IPS-15b (cell line): ENCODE measurements at regions not wholly inside any gene's neighbourhood (a gene's known extent, or its start where the extent isn't known, plus 50 kb on each side); places are given as distances from the start of the nearest gene placed in this dataset.

Experiments used
- H3K27me3 ChIP-seq: one replicate; pipeline ENCODE4 v1.6.1; 2013; ENCODE audit warnings: low read length; ENCODE audit not compliant: control insufficient read depth, insufficient read depth
- H3K36me3 ChIP-seq: one replicate; pipeline ENCODE4 v1.6.1; 2013; ENCODE audit warnings: low read length; ENCODE audit not compliant: control insufficient read depth, insufficient read depth
- H3K4me1 ChIP-seq: one replicate; pipeline ENCODE4 v1.6.1; 2013; ENCODE audit warnings: mild to moderate bottlenecking, low read length; ENCODE audit not compliant: control insufficient read depth, insufficient read depth
- H3K4me3 ChIP-seq: one replicate; pipeline ENCODE4 v1.5.1; 2013; ENCODE audit warnings: low read depth, low read length
- H3K9ac ChIP-seq: one replicate; pipeline ENCODE4 v1.6.1; 2013; ENCODE audit warnings: low read depth, mild to moderate bottlenecking, low read length
- H3K9me3 ChIP-seq: one replicate; pipeline ENCODE4 v1.6.1; 2013; ENCODE audit warnings: mild to moderate bottlenecking, low read length; ENCODE audit not compliant: control insufficient read depth, insufficient read depth

GRCh38 chr3:22172964-22173363 lies 422.0 kb upstream of the ZNF385D start:
- Histone ChIP-seq H3K4me1 (no peaks in the 10 kb centered on the region), H3K9ac (no peak overlapping the region), H3K27me3 (no peaks in the 10 kb centered on the region), H3K9me3 (no peaks in the 10 kb centered on the region), H3K4me3 (no peak overlapping the region), H3K36me3 (no peaks in the 10 kb centered on the region)

GRCh38 chr3:22175947-22176346 lies 424.9 kb upstream of the ZNF385D start:
- H3K36me3 ChIP-seq: no peaks in the 10 kb centered on the region
- H3K9me3 ChIP-seq: no peaks in the 10 kb centered on the region
- H3K9ac ChIP-seq: no peak overlapping the region
- H3K27me3 ChIP-seq: no peaks in the 10 kb centered on the region
- H3K4me1 ChIP-seq: no peaks in the 10 kb centered on the region
- H3K4me3 ChIP-seq: no peak overlapping the region

- no peaks in the 10 kb centered on the region for H3K9me3 ChIP-seq
- H3K4me3 ChIP-seq: no peak overlapping the region
- no peak overlapping the region for H3K9ac ChIP-seq
- H3K27me3 ChIP-seq: no peaks in the 10 kb centered on the region
- H3K4me1 ChIP-seq: no peaks in the 10 kb centered on the region
- H3K36me3 ChIP-seq: no peaks in the 10 kb centered on the region
Observed at GRCh38 chr3:22176911-22177310, 425.9 kb upstream of the ZNF385D start.

GRCh38 chr3:22189616-22190015 lies 438.6 kb upstream of the ZNF385D start:
- Histone ChIP-seq H3K27me3 (no peaks in the 10 kb centered on the region), H3K36me3 (no peaks in the 10 kb centered on the region), H3K4me3 (no peak overlapping the region), H3K9ac (no peak overlapping the region), H3K4me1 (no peaks in the 10 kb centered on the region), H3K9me3 (no peaks in the 10 kb centered on the region)

GRCh38 chr3:22199095-22199494 lies 448.1 kb upstream of the ZNF385D start:
- Histone ChIP-seq H3K9ac (no peak overlapping the region), H3K4me1 (no peaks in the 10 kb centered on the region), H3K4me3 (no peak overlapping the region), H3K36me3 (no peaks in the 10 kb centered on the region), H3K9me3 (no peaks in the 10 kb centered on the region), H3K27me3 (no peaks in the 10 kb centered on the region)

- H3K4me1 ChIP-seq: no peaks in the 10 kb centered on the region
- H3K9me3 ChIP-seq: no peaks in the 10 kb centered on the region
- no peak overlapping the region for H3K9ac ChIP-seq
- H3K4me3 ChIP-seq: no peak overlapping the region
- H3K27me3 ChIP-seq: no peaks in the 10 kb centered on the region
- no peaks in the 10 kb centered on the region for H3K36me3 ChIP-seq
Observed at GRCh38 chr3:22208844-22209243, 457.8 kb upstream of the ZNF385D start.

GRCh38 chr3:22209578-22209977 lies 458.6 kb upstream of the ZNF385D start:
- H3K36me3 ChIP-seq: no peaks in the 10 kb centered on the region
- no peak overlapping the region for H3K9ac ChIP-seq
- H3K9me3 ChIP-seq: no peaks in the 10 kb centered on the region
- H3K27me3 ChIP-seq: no peaks in the 10 kb centered on the region
- H3K4me1 ChIP-seq: no peaks in the 10 kb centered on the region
- no peak overlapping the region for H3K4me3 ChIP-seq

- Histone ChIP-seq H3K27me3 (no peaks in the 10 kb centered on the region), H3K9ac (no peak overlapping the region), H3K4me1 (no peaks in the 10 kb centered on the region), H3K36me3 (no peaks in the 10 kb centered on the region), H3K4me3 (no peak overlapping the region), H3K9me3 (no peaks in the 10 kb centered on the region)
Observed at GRCh38 chr3:22210693-22211092, 459.7 kb upstream of the ZNF385D start.

GRCh38 chr3:22216601-22217000 lies 465.6 kb upstream of the ZNF385D start:
- no peaks in the 10 kb centered on the region for H3K27me3 ChIP-seq
- no peaks in the 10 kb centered on the region for H3K4me1 ChIP-seq
- H3K36me3 ChIP-seq: no peaks in the 10 kb centered on the region
- H3K9ac ChIP-seq: no peak overlapping the region
- H3K9me3 ChIP-seq: no peaks in the 10 kb centered on the region
- no peak overlapping the region for H3K4me3 ChIP-seq

GRCh38 chr3:22225161-22225560 lies 474.2 kb upstream of the ZNF385D start:
- Histone ChIP-seq H3K9me3 (no peaks in the 10 kb centered on the region), H3K27me3 (no peaks in the 10 kb centered on the region), H3K36me3 (no peaks in the 10 kb centered on the region), H3K9ac (no peak overlapping the region), H3K4me3 (no peak overlapping the region), H3K4me1 (no peaks in the 10 kb centered on the region)

- no peaks in the 10 kb centered on the region for H3K4me1 ChIP-seq
- H3K27me3 ChIP-seq: no peaks in the 10 kb centered on the region
- no peaks in the 10 kb centered on the region for H3K36me3 ChIP-seq
- no peaks in the 10 kb centered on the region for H3K9me3 ChIP-seq
- H3K4me3 ChIP-seq: no peak overlapping the region
- H3K9ac ChIP-seq: no peak overlapping the region
Observed at GRCh38 chr3:22228705-22229104, 477.7 kb upstream of the ZNF385D start.

- Histone ChIP-seq H3K9ac (no peak overlapping the region), H3K4me3 (no peak overlapping the region), H3K36me3 (no peaks in the 10 kb centered on the region), H3K9me3 (no peaks in the 10 kb centered on the region), H3K4me1 (no peaks in the 10 kb centered on the region), H3K27me3 (no peaks in the 10 kb centered on the region)
Observed at GRCh38 chr3:22231061-22231460, 480.1 kb upstream of the ZNF385D start.
